HepG2 (cell line): ENCODE measurements at regions not wholly inside any gene's neighbourhood (a gene's known extent, or its start where the extent isn't known, plus 50 kb on each side); places are given as distances from the start of the nearest gene placed in this dataset.

Experiments
- ATAC-seq: fragments of 200-7000 bp; cut with Tn5 transposase; 3 replicates; pipeline ENCODE4 v1.9.1; 2020; ENCODE audit warnings: mild to moderate bottlenecking, moderate library complexity
- BruUV-seq: library from RNA; stranded (reverse); fragments of 400-500 nt; replicated peaks from 2 replicates; lab custom pipeline; 2021; lab: Mats Ljungman, UMichigan
- CTCF ChIA-PET: fragments of 300-600 bp; formaldehyde crosslinking; extraction: SDS; loops from one replicate; lab custom pipeline; 2021; ENCODE audit warnings: low total read pairs, inconsistent platforms, low intra/inter-chr PET ratio; lab: Yijun Ruan, JAX
- POLR2A ChIA-PET: fragments of 350-600 bp; sonication (Branson Sonifier 250); formaldehyde crosslinking; loops from one replicate; lab custom pipeline; 2020; ENCODE audit warnings: antibody characterized with exemption, inconsistent platforms; lab: Yijun Ruan, JAX
- DNase-seq: peaks from one replicate; pipeline ENCODE4 v3.0.0-alpha.2; 2015; ENCODE audit warnings: low spot score
- FAIRE-seq: peaks from 3 replicates; lab custom pipeline; 2011; peaks lifted over from hg19 to GRCh38; lab: Jason Lieb, UNC
- H2AFZ ChIP-seq: one replicate; pipeline ENCODE4 v1.6.1; 2011; ENCODE audit warnings: low read length, inconsistent platforms
- H3K27ac ChIP-seq: fragments of 300-600 bp; 3 replicates; pipeline ENCODE4 v1.8.0; 2011; ENCODE audit warnings: mixed run types, mild to moderate bottlenecking, mixed read lengths, low read length, inconsistent platforms; ENCODE audit not compliant: insufficient read depth; ENCODE audit errors: extremely low read length
- H3K27me3 ChIP-seq, 2 experiments: fragments of 200-600 bp in 1 of 2; 2 replicates in 1 of 2; 3 replicates in 1 of 2; pipeline versions ENCODE4 v1.6.0 to v1.8.0; 2011; ENCODE audit warnings: low read length in 2 of 2, mild to moderate bottlenecking in 2 of 2, moderate library complexity in 2 of 2, inconsistent platforms in 1 of 2; ENCODE audit not compliant: insufficient read depth in 2 of 2, control insufficient read depth in 1 of 2
- H3K36me3 ChIP-seq, 2 experiments: fragments of 200-600 bp in 1 of 2; replicated peaks in 1 of 2; 2 replicates in 1 of 2; 3 replicates in 1 of 2; pipeline versions ENCODE4 v1.5.1 to v1.8.0; 2011; ENCODE audit warnings: low read length in 2 of 2, inconsistent platforms in 1 of 2; ENCODE audit not compliant: insufficient read depth in 2 of 2, control insufficient read depth in 1 of 2
- H3K4me1 ChIP-seq: 2 replicates; pipeline ENCODE4 v1.5.1; 2012; ENCODE audit warnings: low read length, inconsistent platforms; ENCODE audit not compliant: insufficient read depth
- H3K4me2 ChIP-seq: 2 replicates; pipeline ENCODE4 v1.6.0; 2011; ENCODE audit warnings: low read depth, low read length, inconsistent platforms
- H3K4me3 ChIP-seq, 3 experiments: fragments of 200-600 bp in 1 of 3; sonication (generic), shearing (Covaris generic) in 1 of 3; replicated peaks in 1 of 3; 2 replicates each; pipeline ENCODE4 v1.5.1; 2011 to 2016; ENCODE audit warnings: low read length in 3 of 3, inconsistent platforms in 2 of 3, low read depth in 2 of 3, mild to moderate bottlenecking in 2 of 3, control low read depth in 1 of 3, mixed read lengths in 1 of 3; ENCODE audit not compliant: insufficient read depth in 1 of 3
- H3K79me2 ChIP-seq: one replicate; pipeline ENCODE4 v1.6.1; 2011; ENCODE audit warnings: low read length, inconsistent platforms; ENCODE audit not compliant: insufficient read depth
- H3K9ac ChIP-seq: 2 replicates; pipeline ENCODE4 v1.6.0; 2011; ENCODE audit warnings: mild to moderate bottlenecking, low read depth, low read length, inconsistent platforms; ENCODE audit not compliant: insufficient read depth
- H3K9me3 ChIP-seq: 2 replicates; pipeline ENCODE4 v1.5.1; 2012; ENCODE audit warnings: mild to moderate bottlenecking, low read length
- H4K20me1 ChIP-seq: 2 replicates; pipeline ENCODE4 v1.6.0; 2011; ENCODE audit warnings: inconsistent platforms, mild to moderate bottlenecking, low read length, moderate library complexity; ENCODE audit not compliant: insufficient read depth
- ATRX ChIP-seq: sonication (generic); formaldehyde crosslinking; IDR thresholded peaks from 2 replicates; pipeline ENCODE4 v1.4.0; 2020; ENCODE audit warnings: missing genetic modification reagents, borderline replicate concordance
- FOXK2 ChIP-seq: fragments of 450-650 bp; IDR thresholded peaks from 2 replicates; pipeline ENCODE4 v1.6.1; 2016
- NFKB2 ChIP-seq: sonication (generic); formaldehyde crosslinking; IDR thresholded peaks from 2 replicates; pipeline ENCODE4 v1.4.0; 2020; ENCODE audit warnings: missing genetic modification reagents, borderline replicate concordance
- POLR2G ChIP-seq: fragments of 200-400 bp; formaldehyde crosslinking; IDR thresholded peaks from 2 replicates; pipeline ENCODE4 v1.6.1; 2018; ENCODE audit warnings: mild to moderate bottlenecking, low read depth, low read length, moderate library complexity
- TBP ChIP-seq: sonication (generic); formaldehyde crosslinking; IDR thresholded peaks from 2 replicates; pipeline ENCODE4 v1.5.0; 2020; ENCODE audit warnings: missing genetic modification reagents
- ZBTB2 ChIP-seq: sonication (generic); formaldehyde crosslinking; IDR thresholded peaks from 2 replicates; pipeline ENCODE4 v1.8.0; 2022; ENCODE audit warnings: low read depth, missing genetic modification reagents
- ZNF224 ChIP-seq: sonication (generic); formaldehyde crosslinking; IDR thresholded peaks from 2 replicates; pipeline ENCODE4 v1.5.0; 2020; ENCODE audit warnings: mild to moderate bottlenecking, missing genetic modification reagents
- ZNF33B ChIP-seq: sonication (generic); formaldehyde crosslinking; IDR thresholded peaks from 2 replicates; pipeline ENCODE4 v1.5.1; 2020; ENCODE audit warnings: mild to moderate bottlenecking, missing genetic modification reagents
- ZNF34 ChIP-seq: sonication (generic); formaldehyde crosslinking; IDR thresholded peaks from 2 replicates; pipeline ENCODE4 v1.4.0; 2020; ENCODE audit warnings: mild to moderate bottlenecking, missing genetic modification reagents, borderline replicate concordance
- ZNF614 ChIP-seq: IDR thresholded peaks from 2 replicates; pipeline ENCODE4 v1.6.1; 2018; ENCODE audit warnings: missing biosample characterization, missing genetic modification reagents, inconsistent platforms, borderline replicate concordance
- WGBS: methylation state at CpG from one replicate; pipeline ENCODE4 v1.1.6; 2017; ENCODE audit warnings: low lambda C conversion rate; 5-methylcytosine and 5-hydroxymethylcytosine counted together
- in situ Hi-C: cut with HindIII; loops from 2 replicates; pipeline ENCODE4 v1.10.0; 2017; ENCODE audit warnings: low pct_unique_long_range_greater_than_20kb; ENCODE audit not compliant: extremely low pct_ligation_motif_present
- intact Hi-C: fragments of 100-400 bp; cut with micrococcal nuclease; formaldehyde crosslinking; loops from one replicate; pipeline ENCODE4 v1.10.0; 2022; ENCODE audit not compliant: unreplicated experiment
- TF ChIP-seq, protein P1 (sequence below): sonication (generic); formaldehyde crosslinking; IDR thresholded peaks from 2 replicates; pipeline ENCODE4 v1.4.0; 2020; ENCODE audit warnings: low read depth, missing genetic modification reagents
- TF ChIP-seq, protein P2 (sequence below): sonication (generic); formaldehyde crosslinking; IDR thresholded peaks from 2 replicates; pipeline ENCODE4 v1.8.1; 2023; ENCODE audit warnings: mild to moderate bottlenecking, inconsistent platforms, moderate library complexity, missing genetic modification reagents, borderline replicate concordance

- Histone ChIP-seq H3K4me1 (peaks cover 11% of the 10 kb centered on the region), H3K9ac (no peak overlapping the region), H3K4me3 (no peak overlapping the region), H3K4me2 (no peak overlapping the region), H4K20me1 (no peaks in the 10 kb centered on the region), H3K79me2 (no peaks in the 10 kb centered on the region), H3K27ac (no peak overlapping the region), H3K27me3 (no peaks in the 10 kb centered on the region), H2AFZ (no peak overlapping the region), H3K9me3 (no peaks in the 10 kb centered on the region), H3K36me3 (no peaks in the 10 kb centered on the region)
- ChIA-PET CTCF (no interaction called here), POLR2A (no interaction called here)
- in situ Hi-C loops (no loop called here), intact Hi-C loops (no loop called here)
- FAIRE-seq (no peak), DNase-seq (no peak)
- no TSS peak for BruUV-seq
- WGBS, result 22% methylated on average over 5 of the region's 5 CpGs
- TF ChIP-seq ZBTB2 (no peak), ZNF33B (CRISPR knock-in tag) (no peak), POLR2G (no peak), ZNF34 (CRISPR knock-in tag) (no peak), ZNF614 (CRISPR knock-in tag) (no peak), ZNF224 (CRISPR knock-in tag) (no peak), NFKB2 (no peak), FOXK2 (no peak), TBP (CRISPR knock-in tag) (no peak), ATRX (CRISPR knock-in tag) (no peak)
- TF ChIP-seq, protein P1, sequence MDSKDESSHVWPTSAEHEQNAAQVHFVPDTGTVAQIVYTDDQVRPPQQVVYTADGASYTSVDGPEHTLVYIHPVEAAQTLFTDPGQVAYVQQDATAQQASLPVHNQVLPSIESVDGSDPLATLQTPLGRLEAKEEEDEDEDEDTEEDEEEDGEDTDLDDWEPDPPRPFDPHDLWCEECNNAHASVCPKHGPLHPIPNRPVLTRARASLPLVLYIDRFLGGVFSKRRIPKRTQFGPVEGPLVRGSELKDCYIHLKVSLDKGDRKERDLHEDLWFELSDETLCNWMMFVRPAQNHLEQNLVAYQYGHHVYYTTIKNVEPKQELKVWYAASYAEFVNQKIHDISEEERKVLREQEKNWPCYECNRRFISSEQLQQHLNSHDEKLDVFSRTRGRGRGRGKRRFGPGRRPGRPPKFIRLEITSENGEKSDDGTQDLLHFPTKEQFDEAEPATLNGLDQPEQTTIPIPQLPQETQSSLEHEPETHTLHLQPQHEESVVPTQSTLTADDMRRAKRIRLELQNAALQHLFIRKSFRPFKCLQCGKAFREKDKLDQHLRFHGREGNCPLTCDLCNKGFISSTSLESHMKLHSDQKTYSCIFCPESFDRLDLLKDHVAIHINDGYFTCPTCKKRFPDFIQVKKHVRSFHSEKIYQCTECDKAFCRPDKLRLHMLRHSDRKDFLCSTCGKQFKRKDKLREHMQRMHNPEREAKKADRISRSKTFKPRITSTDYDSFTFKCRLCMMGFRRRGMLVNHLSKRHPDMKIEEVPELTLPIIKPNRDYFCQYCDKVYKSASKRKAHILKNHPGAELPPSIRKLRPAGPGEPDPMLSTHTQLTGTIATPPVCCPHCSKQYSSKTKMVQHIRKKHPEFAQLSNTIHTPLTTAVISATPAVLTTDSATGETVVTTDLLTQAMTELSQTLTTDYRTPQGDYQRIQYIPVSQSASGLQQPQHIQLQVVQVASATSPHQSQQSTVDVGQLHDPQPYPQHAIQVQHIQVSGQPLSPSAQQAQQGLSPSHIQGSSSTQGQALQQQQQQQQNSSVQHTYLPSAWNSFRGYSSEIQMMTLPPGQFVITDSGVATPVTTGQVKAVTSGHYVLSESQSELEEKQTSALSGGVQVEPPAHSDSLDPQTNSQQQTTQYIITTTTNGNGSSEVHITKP (CRISPR knock-in tag), result no peak
- TF ChIP-seq, protein P2, sequence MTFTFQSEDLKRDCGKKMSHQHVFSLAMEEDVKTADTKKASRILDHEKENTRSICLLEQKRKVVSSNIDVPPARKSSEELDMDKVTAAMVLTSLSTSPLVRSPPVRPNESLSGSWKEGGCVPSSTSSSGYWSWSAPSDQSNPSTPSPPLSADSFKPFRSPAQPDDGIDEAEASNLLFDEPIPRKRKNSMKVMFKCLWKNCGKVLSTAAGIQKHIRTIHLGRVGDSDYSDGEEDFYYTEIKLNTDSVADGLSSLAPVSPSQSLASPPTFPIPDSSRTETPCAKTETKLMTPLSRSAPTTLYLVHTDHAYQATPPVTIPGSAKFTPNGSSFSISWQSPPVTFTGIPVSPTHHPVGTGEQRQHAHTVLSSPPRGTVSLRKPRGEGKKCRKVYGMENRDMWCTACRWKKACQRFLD (CRISPR knock-in tag), result no peak
- TF ChIP-seq, all 625 proteins: peak for 0
- no peak for ATAC-seq
Measured at GRCh38 chr3:76866729-76867408, 173.0 kb upstream of the ROBO2 start.
